Mucosa of descending colon (tissue), 3 donors: ENCODE measurements at regions not wholly inside any gene's neighbourhood (a gene's known extent, or its start where the extent isn't known, plus 50 kb on each side); places are given as distances from the start of the nearest gene placed in this dataset.

Experiments used
- ATAC-seq: fragments of 200-7000 bp; cut with Tn5 transposase; one replicate; pipeline ENCODE4 v1.9.1; 2020; ENCODE audit warnings: mild to moderate bottlenecking, moderate library complexity
- DNase-seq, 3 donors: peaks; one replicate each; pipeline ENCODE4 v3.0.0-alpha.2; 2020
- H3K36me3 ChIP-seq: fragments of 200-600 bp; one replicate; pipeline ENCODE4 v1.8.0; 2021; ENCODE audit warnings: low read depth, mild to moderate bottlenecking
- H3K4me1 ChIP-seq: fragments of 200-600 bp; one replicate; pipeline ENCODE4 v1.8.0; 2021; ENCODE audit warnings: low read depth, mild to moderate bottlenecking
- H3K4me3 ChIP-seq: fragments of 200-600 bp; one replicate; pipeline ENCODE4 v1.8.0; 2021; ENCODE audit warnings: mild to moderate bottlenecking
- H3K9me3 ChIP-seq: fragments of 200-600 bp; one replicate; pipeline ENCODE4 v1.8.0; 2021; ENCODE audit warnings: mild to moderate bottlenecking
- intact Hi-C, 2 donors: fragments of 100-400 bp; cut with DNase I in 1 of 2; cut with micrococcal nuclease in 1 of 2; formaldehyde crosslinking; loops; one replicate each; pipeline versions ENCODE4 v1.11.0 to v1.11.1; 2022; cut with DNase I, micrococcal nuclease
- TF ChIP-seq, protein P1 (sequence below): fragments of 200-600 bp; IDR thresholded peaks from one replicate; pipeline ENCODE4 v1.8.0; 2022; ENCODE audit warnings: antibody characterized with exemption, mild to moderate bottlenecking
- donor health status: DM: no; HTN: no; CAD: no; lungs with moderate emphysema.
- donor health status: DM: no; HTN: no; CAD: no.
- donor health status: DM: no; HTN: yes; CAD: no.

DNA sequence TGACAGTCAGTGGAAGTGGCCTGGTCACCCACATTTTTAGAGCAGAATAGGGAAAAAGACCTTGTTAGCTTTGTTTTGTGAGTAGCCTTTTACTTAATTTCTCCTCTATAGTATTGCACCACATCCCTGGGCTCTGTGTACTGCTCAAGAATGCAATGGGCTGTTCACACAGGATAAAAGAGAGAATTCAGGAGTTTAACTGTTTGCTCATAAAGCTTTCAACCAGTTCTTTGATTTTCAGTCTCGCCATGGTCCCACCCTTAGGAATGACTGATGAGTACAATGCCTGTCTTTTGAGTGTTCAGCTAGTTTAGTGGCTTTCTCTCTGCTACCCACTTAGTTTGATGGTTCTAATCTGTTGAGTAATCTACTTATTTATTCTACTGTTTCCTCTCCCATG lies 129.7 kb downstream of the PLG start:
- no peaks in the 10 kb centered on the region for H3K9me3 ChIP-seq
- TF ChIP-seq, protein P1, sequence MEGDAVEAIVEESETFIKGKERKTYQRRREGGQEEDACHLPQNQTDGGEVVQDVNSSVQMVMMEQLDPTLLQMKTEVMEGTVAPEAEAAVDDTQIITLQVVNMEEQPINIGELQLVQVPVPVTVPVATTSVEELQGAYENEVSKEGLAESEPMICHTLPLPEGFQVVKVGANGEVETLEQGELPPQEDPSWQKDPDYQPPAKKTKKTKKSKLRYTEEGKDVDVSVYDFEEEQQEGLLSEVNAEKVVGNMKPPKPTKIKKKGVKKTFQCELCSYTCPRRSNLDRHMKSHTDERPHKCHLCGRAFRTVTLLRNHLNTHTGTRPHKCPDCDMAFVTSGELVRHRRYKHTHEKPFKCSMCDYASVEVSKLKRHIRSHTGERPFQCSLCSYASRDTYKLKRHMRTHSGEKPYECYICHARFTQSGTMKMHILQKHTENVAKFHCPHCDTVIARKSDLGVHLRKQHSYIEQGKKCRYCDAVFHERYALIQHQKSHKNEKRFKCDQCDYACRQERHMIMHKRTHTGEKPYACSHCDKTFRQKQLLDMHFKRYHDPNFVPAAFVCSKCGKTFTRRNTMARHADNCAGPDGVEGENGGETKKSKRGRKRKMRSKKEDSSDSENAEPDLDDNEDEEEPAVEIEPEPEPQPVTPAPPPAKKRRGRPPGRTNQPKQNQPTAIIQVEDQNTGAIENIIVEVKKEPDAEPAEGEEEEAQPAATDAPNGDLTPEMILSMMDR, result no peak
- ATAC-seq (no peak), DNase-seq (no peak)
- H3K4me1 ChIP-seq, result no peaks in the 10 kb centered on the region
- H3K36me3 ChIP-seq, result no peaks in the 10 kb centered on the region
- H3K4me3 ChIP-seq, result no peak overlapping the region
- intact Hi-C loops, result no loop called here

DNA sequence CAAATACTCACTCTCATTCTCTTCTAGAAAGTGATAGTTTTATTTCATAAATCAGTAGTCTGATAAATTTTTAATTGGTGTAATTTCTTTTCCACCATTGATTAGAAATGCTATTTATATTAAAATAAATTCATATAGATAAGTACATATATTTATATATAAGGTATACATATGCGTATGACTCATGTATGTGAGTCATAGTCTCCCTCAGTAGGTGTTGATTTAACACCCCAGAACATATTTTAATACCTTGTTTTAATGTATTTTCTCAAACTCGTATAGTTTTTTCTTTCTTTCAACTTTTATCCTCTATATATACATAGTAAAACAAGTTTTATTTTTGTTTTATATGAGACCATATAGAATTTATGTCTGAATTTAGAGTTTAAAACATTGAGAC lies 130.4 kb downstream of the PLG start:
- H3K4me3 ChIP-seq, result no peak overlapping the region
- no peaks in the 10 kb centered on the region for H3K4me1 ChIP-seq
- no peaks in the 10 kb centered on the region for H3K36me3 ChIP-seq
- intact Hi-C loops, result no loop called here
- TF ChIP-seq, protein P1, result no peak
- no peaks in the 10 kb centered on the region for H3K9me3 ChIP-seq
- no peak for DNase-seq
- ATAC-seq, result no peak

DNA sequence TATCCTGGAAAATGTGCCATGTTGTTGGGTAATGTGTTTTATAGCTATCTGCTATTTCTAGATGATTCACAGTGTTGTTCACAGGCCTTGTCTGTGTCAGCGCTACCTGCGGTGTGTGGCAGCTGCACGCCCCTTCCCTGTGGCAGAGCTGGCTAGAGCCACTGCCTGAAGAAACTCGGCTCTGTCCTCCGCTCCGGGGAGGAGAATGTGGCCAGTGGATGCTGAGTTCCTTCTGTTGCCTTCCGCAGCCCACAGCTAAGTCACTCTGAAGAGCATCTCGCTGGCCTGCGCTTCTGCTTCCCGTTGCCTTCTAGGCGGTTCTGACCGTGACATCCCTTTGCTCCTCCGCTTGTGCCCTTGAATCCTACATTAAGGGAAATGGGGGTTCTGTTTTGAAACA lies 135.1 kb downstream of the PLG start:
- DNase-seq (no peak), ATAC-seq (no peak)
- Histone ChIP-seq H3K4me3 (no peak overlapping the region), H3K36me3 (no peaks in the 10 kb centered on the region), H3K9me3 (peaks cover 9% of the 10 kb centered on the region), H3K4me1 (no peaks in the 10 kb centered on the region)
- TF ChIP-seq, protein P1, result no peak
- intact Hi-C loops, result no loop called here

DNA sequence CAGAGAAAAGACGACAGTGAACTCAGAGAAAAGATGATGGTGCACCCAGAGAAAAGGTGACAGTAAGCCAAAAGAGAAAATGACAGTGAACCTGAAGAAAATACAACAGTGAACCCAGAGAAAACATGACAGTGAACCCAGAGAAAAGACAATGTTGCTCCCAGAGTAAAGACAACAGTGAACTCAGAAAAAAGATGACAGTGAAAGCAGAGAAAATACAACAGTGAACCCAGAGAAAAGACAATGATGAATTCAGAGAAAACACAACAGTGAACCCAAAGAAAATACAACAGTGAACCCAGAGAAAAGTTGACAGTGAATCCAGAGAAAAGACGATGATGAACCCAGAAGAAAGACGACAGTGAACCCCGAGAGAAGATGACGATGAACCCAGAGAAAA lies 140.5 kb upstream of the MAP3K4 start:
- Histone ChIP-seq H3K9me3 (no peaks in the 10 kb centered on the region), H3K4me3 (no peak overlapping the region), H3K36me3 (no peaks in the 10 kb centered on the region), H3K4me1 (no peaks in the 10 kb centered on the region)
- intact Hi-C loops, result no loop called here
- no peak for DNase-seq
- no peak for ATAC-seq
- TF ChIP-seq, protein P1, result no peak

DNA sequence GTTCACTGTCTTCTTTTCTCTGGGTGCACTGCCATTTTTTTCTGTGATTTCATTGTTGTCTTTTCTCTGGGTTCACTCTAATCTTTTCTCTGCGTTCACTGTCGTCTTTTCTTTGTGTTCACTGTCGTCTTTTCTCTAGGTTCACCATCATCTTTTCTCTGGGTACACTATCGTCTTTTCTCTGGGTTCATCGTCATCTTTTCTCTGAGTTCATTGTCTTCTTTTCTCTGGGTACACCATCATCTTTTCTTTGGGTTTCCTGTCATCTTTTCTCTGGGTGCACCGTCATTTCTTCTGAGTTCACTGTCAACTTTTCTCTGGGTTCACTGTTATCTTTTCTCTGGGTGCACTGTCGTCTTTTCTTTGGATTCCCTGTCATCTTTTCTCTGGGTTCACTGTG lies 137.6 kb upstream of the MAP3K4 start:
- TF ChIP-seq, protein P1, result no peak
- no peaks in the 10 kb centered on the region for H3K4me1 ChIP-seq
- no peaks in the 10 kb centered on the region for H3K36me3 ChIP-seq
- DNase-seq, result no peak
- H3K9me3 ChIP-seq, result peaks cover 3% of the 10 kb centered on the region
- intact Hi-C loops, result no loop called here
- H3K4me3 ChIP-seq, result no peak overlapping the region
- ATAC-seq, result no peak

DNA sequence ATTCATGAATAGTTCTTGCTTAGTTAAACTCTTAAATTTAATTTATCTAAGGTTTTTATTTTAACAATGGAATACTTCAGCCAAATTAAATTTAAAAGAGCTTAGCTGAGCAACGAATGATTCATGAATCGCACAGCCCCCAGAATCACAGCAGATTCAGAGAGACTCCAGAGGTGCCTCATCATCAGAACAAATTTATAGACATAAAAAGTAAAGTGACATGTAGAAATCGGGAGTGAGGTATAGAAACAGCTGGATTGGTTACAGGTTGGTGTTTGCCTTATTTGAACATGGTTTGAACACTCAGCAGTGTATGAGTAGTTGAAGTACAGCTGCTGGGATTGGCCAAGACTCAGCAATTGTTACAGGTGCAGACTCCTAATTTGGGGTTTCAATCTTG lies 132.7 kb upstream of the MAP3K4 start:
- no peak overlapping the region for H3K4me3 ChIP-seq
- H3K9me3 ChIP-seq, result peaks cover 3% of the 10 kb centered on the region
- ATAC-seq (no peak), DNase-seq (no peak)
- intact Hi-C loops, result no loop called here
- H3K4me1 ChIP-seq, result no peaks in the 10 kb centered on the region
- no peaks in the 10 kb centered on the region for H3K36me3 ChIP-seq
- TF ChIP-seq, protein P1, result no peak
